ENCODE measurements at regions not wholly inside any gene's neighbourhood (a gene's known extent, or its start where the extent isn't known, plus 50 kb on each side); places are given as distances from the start of the nearest gene placed in this dataset.

- Histone ChIP-seq H2AFZ (ENCODE audit: low read length) (no peak overlapping the region), H4K5ac (ENCODE audit: insufficient read length, low read depth, low read length) (no peak overlapping the region), H3K27me3 (replicated peaks in 1 of 4; ENCODE audit: control insufficient read depth in 3 of 4, extremely low read depth in 1 of 4, insufficient read depth in 3 of 4, low read length in 3 of 4) (no peaks in the 10 kb centered on the region), H3K36me3 (ENCODE audit: control insufficient read depth in 2 of 4, insufficient read depth in 4 of 4, low read length in 3 of 4) (no peaks in the 10 kb centered on the region), H3K23me2 (ENCODE audit: low read depth, low read length) (no peaks in the 10 kb centered on the region; the same call in 1 of the 2 replicates), H3K9me3 (ENCODE audit: insufficient read depth in 2 of 2, low read depth in 1 of 2, low read length in 1 of 2) (no peaks in the 10 kb centered on the region), H3K27ac (ENCODE audit: low read depth, low read length) (no peak overlapping the region), H4K91ac (replicated peaks; ENCODE audit: insufficient read length, low read length) (no peak overlapping the region), H2AK5ac (ENCODE audit: low read depth, low read length) (no peak overlapping the region), H3K9ac (replicated peaks in 1 of 4; ENCODE audit: extremely low read depth in 1 of 4, low read depth in 3 of 4, low read length in 3 of 4) (no peak overlapping the region), H2BK12ac (ENCODE audit: low read depth, low read length) (no peak overlapping the region), H3K18ac (ENCODE audit: extremely low read depth, low read length) (no peak overlapping the region), H3K79me2 (ENCODE audit: control insufficient read depth in 1 of 2, insufficient read depth in 2 of 2, low read length in 2 of 2) (no peaks in the 10 kb centered on the region), H2BK120ac (replicated peaks; ENCODE audit: low read depth, low read length) (no peak overlapping the region), H4K8ac (ENCODE audit: extremely low read depth, insufficient read depth, low read length) (no peak overlapping the region), H3K79me1 (ENCODE audit: low read depth, low read length) (no peaks in the 10 kb centered on the region), H3K23ac (ENCODE audit: insufficient read length) (no peak overlapping the region), H2BK15ac (ENCODE audit: low read length) (no peak overlapping the region), H3K14ac (ENCODE audit: insufficient read length) (no peak overlapping the region), H2BK20ac (ENCODE audit: low read length) (no peak overlapping the region), H4K20me1 (replicated peaks in 1 of 2; ENCODE audit: control insufficient read depth in 1 of 2, insufficient read depth in 2 of 2, low read length in 2 of 2) (no peaks in the 10 kb centered on the region), H3K4ac (replicated peaks; ENCODE audit: insufficient read length, low read depth, low read length) (no peak overlapping the region), H3K4me1 (replicated peaks in 1 of 4; ENCODE audit: control insufficient read depth in 3 of 4, insufficient read depth in 4 of 4, low read length in 3 of 4) (no peaks in the 10 kb centered on the region), H3K56ac (replicated peaks; ENCODE audit: insufficient read length, low read depth, low read length) (no peak overlapping the region), H3K4me3 (ENCODE audit: extremely low read depth in 1 of 4, insufficient read depth in 2 of 4, low read depth in 3 of 4, low read length in 4 of 4) (no peak overlapping the region), H3K4me2 (ENCODE audit: insufficient read depth in 1 of 2, low read depth in 2 of 2, low read length in 2 of 2) (no peak overlapping the region), H2BK5ac (ENCODE audit: low read depth, low read length) (no peak overlapping the region)
- CTCF ChIA-PET (ENCODE audit: partially characterized antibody) = no interaction called here
- POLR2A ChIA-PET (ENCODE audit: partially characterized antibody) = no interaction called here
- FAIRE-seq = no peak
- no peak for DNase-seq (ENCODE audit: low read depth in 1 of 2, low spot score in 2 of 2)
- WGBS, 2 experiments (ENCODE audit: extremely low coverage in 1 of 2, insufficient coverage in 1 of 2, insufficient read length in 1 of 2, insufficient replicate concordance in 2 of 2, low coverage in 1 of 2, low lambda C conversion rate in 2 of 2, missing lambda C conversion rate in 1 of 2) = 98% methylated on average over 2 of the region's 2 CpGs; no CpG with 5 or more reads in 1 of the 2 experiments
- TF ChIP-seq GABPA (IDR thresholded peaks at IDR 0.05; ENCODE audit: borderline replicate concordance, insufficient read depth, low read length) = no peak
- no peak for TF ChIP-seq SP2 (IDR thresholded peaks at IDR 0.05; ENCODE audit: low read length)
- TF ChIP-seq ATF2 (IDR thresholded peaks at IDR 0.05; ENCODE audit: low read length) = no peak
- TF ChIP-seq POLR2A (IDR thresholded peaks at IDR 0.05; ENCODE audit: control extremely low read depth in 1 of 2, low read depth in 2 of 2, low read length in 2 of 2) = no peak
- no peak for TF ChIP-seq GTF2F1 (IDR thresholded peaks at IDR 0.05; ENCODE audit: borderline replicate concordance, low read depth, low read length)
- no peak for TF ChIP-seq SIN3A (conservative IDR thresholded peaks at IDR 0.05 in 1 of 2, IDR thresholded peaks at IDR 0.05 in 1 of 2; ENCODE audit: low read depth in 1 of 2, low read length in 2 of 2)
- TF ChIP-seq E2F6 (IDR thresholded peaks at IDR 0.05) = no peak
- TF ChIP-seq YY1 (IDR thresholded peaks at IDR 0.05; ENCODE audit: low read depth, low read length) = no peak
Observed at GRCh38 chr3:146322216-146322817, 71.4 kb upstream of the PLSCR4 start.
